Fibroblast of lung (primary cell): ENCODE measurements at regions not wholly inside any gene's neighbourhood (a gene's known extent, or its start where the extent isn't known, plus 50 kb on each side); places are given as distances from the start of the nearest gene placed in this dataset.

ENCODE experiments used
- DNase-seq, 2 donors: peaks; one replicate each; pipeline versions ENCODE4 v3.0.0 to v3.0.0-alpha.2; 2010; ENCODE audit warnings: low read depth in 2 of 2
- H2AFZ ChIP-seq: 2 replicates; pipeline ENCODE4 v1.5.1; 2012; ENCODE audit warnings: low read length, control low read depth, inconsistent platforms
- H3K27ac ChIP-seq: 2 replicates; pipeline ENCODE4 v1.5.1; 2011; ENCODE audit warnings: low read length, control low read depth; ENCODE audit not compliant: insufficient read depth
- H3K27me3 ChIP-seq: 2 replicates; pipeline ENCODE4 v1.5.1; 2011; ENCODE audit warnings: mild to moderate bottlenecking, low read length; ENCODE audit not compliant: control insufficient read depth, insufficient read depth
- H3K36me3 ChIP-seq: 2 replicates; pipeline ENCODE4 v1.5.1; 2011; ENCODE audit warnings: low read length; ENCODE audit not compliant: control insufficient read depth, insufficient read depth
- H3K4me1 ChIP-seq: 2 replicates; pipeline ENCODE4 v1.5.1; 2011; ENCODE audit warnings: low read length; ENCODE audit not compliant: control insufficient read depth, insufficient read depth; ENCODE audit errors: extremely low read depth
- H3K4me2 ChIP-seq: 2 replicates; pipeline ENCODE4 v1.5.1; 2011; ENCODE audit warnings: low read length, control low read depth; ENCODE audit not compliant: insufficient read depth; ENCODE audit errors: extremely low read depth
- H3K4me3 ChIP-seq, 4 experiments: fragments of 200-600 bp in 1 of 4; sonication (generic) in 1 of 4; replicated peaks in 1 of 4; 2 replicates each; pipeline ENCODE4 v1.5.1; 2011 to 2016; ENCODE audit warnings: low read length in 4 of 4, low read depth in 3 of 4, mild to moderate bottlenecking in 3 of 4, control low read depth in 2 of 4, inconsistent platforms in 1 of 4, mixed read lengths in 1 of 4; ENCODE audit not compliant: insufficient read depth in 1 of 4; ENCODE audit errors: control extremely low read depth in 1 of 4
- H3K79me2 ChIP-seq: 2 replicates; pipeline ENCODE4 v1.5.1; 2012; ENCODE audit warnings: mild to moderate bottlenecking, low read length, inconsistent platforms; ENCODE audit not compliant: control insufficient read depth, insufficient read depth
- H3K9ac ChIP-seq: 2 replicates; pipeline ENCODE4 v1.5.1; 2011; ENCODE audit warnings: mild to moderate bottlenecking, low read length, control low read depth; ENCODE audit not compliant: insufficient read depth
- H3K9me3 ChIP-seq: 2 replicates; pipeline ENCODE4 v1.5.1; 2012; ENCODE audit warnings: low read depth, low read length; ENCODE audit not compliant: control insufficient read depth, insufficient read depth
- H4K20me1 ChIP-seq: 2 replicates; pipeline ENCODE4 v1.5.1; 2011; ENCODE audit warnings: low read length; ENCODE audit not compliant: control insufficient read depth, insufficient read depth; ENCODE audit errors: extremely low read depth
- EZH2 ChIP-seq: IDR thresholded peaks from 2 replicates; pipeline ENCODE4 v1.5.1; 2012; ENCODE audit warnings: low read length, control low read depth, mild to moderate bottlenecking; ENCODE audit errors: missing control alignments
- TF ChIP-seq, protein P1 (sequence below), 2 donors: IDR thresholded peaks in 1 of 2; conservative IDR thresholded peaks in 1 of 2; 1 replicate in 1 of 2; 2 replicates in 1 of 2; pipeline ENCODE4 v1.5.1; 2011 to 2012; ENCODE audit warnings: low read length in 2 of 2, control low read depth in 1 of 2, inconsistent platforms in 1 of 2, low read depth in 1 of 2, mild to moderate bottlenecking in 1 of 2

DNA sequence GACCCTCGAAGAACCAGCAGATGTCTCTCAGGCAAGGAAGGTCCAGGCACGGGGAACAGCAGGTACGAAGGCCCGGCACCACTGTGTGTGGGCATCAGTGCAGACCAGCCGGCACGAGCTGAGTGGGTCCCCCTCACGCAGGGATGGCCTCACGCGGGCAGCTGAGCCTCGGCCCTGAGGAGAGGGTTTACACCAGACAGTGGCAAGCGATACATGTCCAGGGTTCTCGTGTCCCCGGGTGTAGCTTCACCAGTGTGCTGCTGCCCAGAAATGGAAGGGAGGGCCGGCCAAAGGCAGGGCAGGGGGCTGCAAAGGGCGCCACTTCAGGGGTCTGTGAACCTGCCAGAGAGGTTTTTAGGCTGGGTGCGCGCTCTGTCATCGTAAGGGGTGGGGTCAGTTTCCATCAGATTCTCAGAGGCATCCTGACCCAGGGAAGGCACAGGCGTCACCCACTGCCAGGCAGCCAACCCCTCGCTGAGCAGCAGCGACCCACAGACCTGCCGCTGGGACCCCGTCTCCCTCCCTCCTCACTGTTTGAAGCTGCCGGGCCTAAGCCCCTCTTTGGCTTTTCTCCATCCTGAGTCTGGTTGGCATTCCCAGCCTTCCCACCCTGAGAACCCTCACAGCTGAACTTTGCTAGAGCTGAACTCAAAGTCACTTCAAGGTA is 107.0 kb downstream of the CPZ start:
- H3K79me2 ChIP-seq, result no peaks in the 10 kb centered on the region
- no peak overlapping the region for H3K27ac ChIP-seq
- no peaks in the 10 kb centered on the region for H3K36me3 ChIP-seq
- no peak overlapping the region for H3K4me2 ChIP-seq
- no peak overlapping the region for H2AFZ ChIP-seq
- no peak for DNase-seq
- no peak overlapping the region for H3K9ac ChIP-seq
- no peaks in the 10 kb centered on the region for H3K27me3 ChIP-seq
- H3K4me3 ChIP-seq, result no peak overlapping the region
- H4K20me1 ChIP-seq, result no peaks in the 10 kb centered on the region
- no peaks in the 10 kb centered on the region for H3K9me3 ChIP-seq
- no peaks in the 10 kb centered on the region for H3K4me1 ChIP-seq
- TF ChIP-seq EZH2, result no peak
- TF ChIP-seq, protein P1, sequence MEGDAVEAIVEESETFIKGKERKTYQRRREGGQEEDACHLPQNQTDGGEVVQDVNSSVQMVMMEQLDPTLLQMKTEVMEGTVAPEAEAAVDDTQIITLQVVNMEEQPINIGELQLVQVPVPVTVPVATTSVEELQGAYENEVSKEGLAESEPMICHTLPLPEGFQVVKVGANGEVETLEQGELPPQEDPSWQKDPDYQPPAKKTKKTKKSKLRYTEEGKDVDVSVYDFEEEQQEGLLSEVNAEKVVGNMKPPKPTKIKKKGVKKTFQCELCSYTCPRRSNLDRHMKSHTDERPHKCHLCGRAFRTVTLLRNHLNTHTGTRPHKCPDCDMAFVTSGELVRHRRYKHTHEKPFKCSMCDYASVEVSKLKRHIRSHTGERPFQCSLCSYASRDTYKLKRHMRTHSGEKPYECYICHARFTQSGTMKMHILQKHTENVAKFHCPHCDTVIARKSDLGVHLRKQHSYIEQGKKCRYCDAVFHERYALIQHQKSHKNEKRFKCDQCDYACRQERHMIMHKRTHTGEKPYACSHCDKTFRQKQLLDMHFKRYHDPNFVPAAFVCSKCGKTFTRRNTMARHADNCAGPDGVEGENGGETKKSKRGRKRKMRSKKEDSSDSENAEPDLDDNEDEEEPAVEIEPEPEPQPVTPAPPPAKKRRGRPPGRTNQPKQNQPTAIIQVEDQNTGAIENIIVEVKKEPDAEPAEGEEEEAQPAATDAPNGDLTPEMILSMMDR (conservative IDR thresholded peaks at IDR 0.05 in 1 of 2, IDR thresholded peaks at IDR 0.05 in 1 of 2; ENCODE audit: low read depth in 1 of 2, low read length in 2 of 2), result no peak

DNA sequence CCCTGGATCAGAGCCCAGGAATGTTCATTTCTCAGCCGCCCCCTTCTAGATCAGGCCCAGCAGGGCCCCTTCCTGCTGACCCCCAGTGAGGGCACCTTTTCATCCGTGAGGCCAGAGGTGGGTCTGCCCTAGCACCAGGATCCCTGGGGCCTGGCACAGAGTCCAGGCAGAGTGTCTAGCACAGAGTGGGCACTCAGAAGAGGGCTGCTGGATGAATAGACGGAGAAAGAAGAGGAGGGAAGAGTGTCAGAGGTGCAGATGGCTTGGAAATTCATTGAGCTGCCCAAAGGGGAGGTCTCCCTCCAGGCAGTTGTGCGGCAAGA is 106.5 kb downstream of the CPZ start:
- Histone ChIP-seq H3K4me2 (no peak overlapping the region), H3K36me3 (no peaks in the 10 kb centered on the region), H3K9me3 (no peaks in the 10 kb centered on the region), H2AFZ (no peak overlapping the region), H3K27me3 (no peaks in the 10 kb centered on the region), H3K79me2 (no peaks in the 10 kb centered on the region), H3K9ac (no peak overlapping the region), H3K27ac (no peak overlapping the region), H4K20me1 (no peaks in the 10 kb centered on the region), H3K4me1 (no peaks in the 10 kb centered on the region), H3K4me3 (no peak overlapping the region)
- TF ChIP-seq, protein P1 (conservative IDR thresholded peaks at IDR 0.05 in 1 of 2, IDR thresholded peaks at IDR 0.05 in 1 of 2; ENCODE audit: low read depth in 1 of 2, low read length in 2 of 2), result no peak
- no peak for TF ChIP-seq EZH2
- DNase-seq, result no peak

DNA sequence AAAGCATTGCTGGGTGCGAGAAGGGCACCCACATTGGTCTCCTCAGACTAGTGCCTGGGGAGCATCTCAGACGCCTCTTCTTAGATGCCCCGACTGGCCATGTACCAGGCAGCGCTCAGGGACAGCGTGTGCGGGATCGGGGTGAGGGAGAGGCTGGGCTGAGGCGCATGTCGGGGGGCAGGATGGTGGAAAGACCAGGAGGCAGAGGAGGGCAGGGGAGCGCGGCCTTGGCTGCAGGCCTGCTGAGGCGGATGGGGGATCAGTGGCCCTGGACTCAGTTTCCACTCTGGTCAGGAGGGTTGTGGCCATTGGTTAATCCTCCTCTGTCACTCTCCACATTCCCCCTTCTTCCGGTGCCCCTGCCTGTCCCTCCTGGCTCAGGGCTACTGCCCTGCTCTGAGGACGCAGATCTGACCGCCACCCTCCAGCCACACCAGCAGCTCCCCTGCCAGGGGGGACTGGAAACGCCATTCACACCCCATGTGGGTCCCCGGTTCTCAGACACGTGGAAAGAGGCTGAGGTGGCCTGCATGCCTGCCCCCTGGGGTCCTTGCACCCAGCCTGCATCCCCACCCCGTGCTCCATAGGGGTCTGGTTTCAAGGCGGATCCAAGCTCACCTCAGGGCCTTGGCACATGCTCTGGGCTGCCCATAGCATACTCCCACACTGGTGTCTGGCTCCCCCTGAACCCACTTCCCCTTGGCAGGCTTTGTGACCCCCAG is 105.9 kb downstream of the CPZ start:
- DNase-seq, result no peak

More for the DNA sequence above, 105.9 kb downstream of the CPZ start:
- Histone ChIP-seq H3K9me3 (no peaks in the 10 kb centered on the region), H3K27me3 (no peaks in the 10 kb centered on the region), H3K27ac (no peak overlapping the region), H2AFZ (no peak overlapping the region), H3K4me1 (no peaks in the 10 kb centered on the region), H3K79me2 (no peaks in the 10 kb centered on the region), H3K4me2 (no peak overlapping the region), H4K20me1 (no peaks in the 10 kb centered on the region), H3K4me3 (no peak overlapping the region), H3K36me3 (no peaks in the 10 kb centered on the region), H3K9ac (no peak overlapping the region)
- TF ChIP-seq EZH2, result no peak
- TF ChIP-seq, protein P1 (conservative IDR thresholded peaks at IDR 0.05 in 1 of 2, IDR thresholded peaks at IDR 0.05 in 1 of 2; ENCODE audit: low read depth in 1 of 2, low read length in 2 of 2), result no peak
